ENCODE measurements at regions not wholly inside any gene's neighbourhood (a gene's known extent, or its start where the extent isn't known, plus 50 kb on each side); places are given as distances from the start of the nearest gene placed in this dataset.

DNA sequence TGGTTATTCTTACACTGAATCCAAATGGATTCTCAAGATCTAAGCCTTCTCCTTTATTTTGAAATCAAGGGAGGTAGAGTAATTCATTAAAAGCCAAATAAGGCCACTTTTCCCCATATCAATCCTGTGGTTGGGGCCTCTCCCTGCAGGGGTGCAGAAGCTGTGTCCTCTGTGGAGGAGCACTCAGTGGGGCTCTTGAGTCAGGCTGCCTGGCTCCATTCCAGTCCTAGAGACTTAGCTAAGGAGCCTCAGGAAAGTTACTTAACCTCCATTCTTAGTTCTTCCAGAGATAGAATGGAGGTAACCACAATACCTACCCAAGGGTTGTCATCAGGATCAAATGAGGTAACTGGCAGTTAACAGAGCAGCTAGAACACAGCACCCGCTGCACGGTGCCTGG is 564.3 kb downstream of the CMPK2 start:
- Histone ChIP-seq H2BK20ac (ENCODE audit: low read depth, low read length, poor library complexity, severe bottlenecking) (no peak overlapping the region), H2BK120ac (ENCODE audit: low read depth, low read length, poor library complexity, severe bottlenecking) (no peak overlapping the region), H3K56ac (ENCODE audit: insufficient read length, low read depth, low read length) (no peak overlapping the region), H3K27ac (ENCODE audit: insufficient read length, low read depth, low read length) (no peak overlapping the region), H2AFZ (ENCODE audit: low read length) (no peak overlapping the region), H3K4me1 (ENCODE audit: insufficient read depth, low read length) (no peaks in the 10 kb centered on the region), H4K8ac (replicated peaks; ENCODE audit: insufficient read length, low read depth, low read length) (no peak overlapping the region), H3K18ac (ENCODE audit: insufficient read length, low read depth, low read length) (no peak overlapping the region), H2BK15ac (ENCODE audit: low read depth, low read length) (no peak overlapping the region), H3K79me2 (ENCODE audit: insufficient read depth, low read length) (no peaks in the 10 kb centered on the region), H4K20me1 (ENCODE audit: control insufficient read depth, insufficient read depth, insufficient read length) (no peaks in the 10 kb centered on the region), H3K79me1 (ENCODE audit: insufficient read depth, low read depth, low read length, poor library complexity, severe bottlenecking) (no peaks in the 10 kb centered on the region), H3K14ac (ENCODE audit: insufficient read depth, low read length) (no peak overlapping the region), H3K4me2 (ENCODE audit: insufficient read depth, insufficient read length, low read length) (no peak overlapping the region), H3K27me3 (ENCODE audit: insufficient read depth, low read length) (no peaks in the 10 kb centered on the region), H2BK5ac (ENCODE audit: insufficient read length, low read length) (no peak overlapping the region), H3K9ac (ENCODE audit: extremely low read depth, insufficient read length, low read length) (no peak overlapping the region), H2BK12ac (ENCODE audit: insufficient read length, low read depth, low read length) (no peak overlapping the region), H3K23me2 (ENCODE audit: insufficient read length, low read depth, low read length, poor library complexity, severe bottlenecking) (no peaks in the 10 kb centered on the region), H4K5ac (ENCODE audit: insufficient read length, low read depth, low read length) (no peak overlapping the region), H2AK5ac (ENCODE audit: insufficient read length, low read length) (no peak overlapping the region), H3K23ac (ENCODE audit: insufficient read length, low read depth, low read length) (no peak overlapping the region), H3K4ac (ENCODE audit: low read depth, low read length) (no peak overlapping the region), H3T11ph (ENCODE audit: low read length) (no peak overlapping the region), H3K9me3 (ENCODE audit: control insufficient read depth, low read depth, low read length) (no peaks in the 10 kb centered on the region), H4K91ac (ENCODE audit: insufficient read length, low read depth, low read length) (no peak overlapping the region)
- no CpG with 5 or more reads among the region's 2 CpGs for WGBS (ENCODE audit: extremely low coverage, insufficient read length, low lambda C conversion rate)
- no peak for DNase-seq
- Mint-ChIP-seq H3K9me3 (peaks cover 0 to 3% of the 10 kb centered on the region in 2 experiments; a peak in 4 of 5 replicates), H3K27ac (no peak overlapping the region), H3K27me3 (ENCODE audit: low read depth) (no peaks in the 10 kb centered on the region; the same call in none of the 2 replicates), H3K36me3 (ENCODE audit: insufficient read depth in 1 of 3, low read depth in 3 of 3) (no peaks in the 10 kb centered on the region), H3K4me3 (no peak overlapping the region), H3K4me1 (no peaks in the 10 kb centered on the region)
- TF ChIP-seq, protein P1, sequence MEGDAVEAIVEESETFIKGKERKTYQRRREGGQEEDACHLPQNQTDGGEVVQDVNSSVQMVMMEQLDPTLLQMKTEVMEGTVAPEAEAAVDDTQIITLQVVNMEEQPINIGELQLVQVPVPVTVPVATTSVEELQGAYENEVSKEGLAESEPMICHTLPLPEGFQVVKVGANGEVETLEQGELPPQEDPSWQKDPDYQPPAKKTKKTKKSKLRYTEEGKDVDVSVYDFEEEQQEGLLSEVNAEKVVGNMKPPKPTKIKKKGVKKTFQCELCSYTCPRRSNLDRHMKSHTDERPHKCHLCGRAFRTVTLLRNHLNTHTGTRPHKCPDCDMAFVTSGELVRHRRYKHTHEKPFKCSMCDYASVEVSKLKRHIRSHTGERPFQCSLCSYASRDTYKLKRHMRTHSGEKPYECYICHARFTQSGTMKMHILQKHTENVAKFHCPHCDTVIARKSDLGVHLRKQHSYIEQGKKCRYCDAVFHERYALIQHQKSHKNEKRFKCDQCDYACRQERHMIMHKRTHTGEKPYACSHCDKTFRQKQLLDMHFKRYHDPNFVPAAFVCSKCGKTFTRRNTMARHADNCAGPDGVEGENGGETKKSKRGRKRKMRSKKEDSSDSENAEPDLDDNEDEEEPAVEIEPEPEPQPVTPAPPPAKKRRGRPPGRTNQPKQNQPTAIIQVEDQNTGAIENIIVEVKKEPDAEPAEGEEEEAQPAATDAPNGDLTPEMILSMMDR (conservative IDR thresholded peaks at IDR 0.05) = no peak

Data from H9 (cell line).